ENCODE measurements at regions not wholly inside any gene's neighbourhood (a gene's known extent, or its start where the extent isn't known, plus 50 kb on each side); places are given as distances from the start of the nearest gene placed in this dataset.

DNA sequence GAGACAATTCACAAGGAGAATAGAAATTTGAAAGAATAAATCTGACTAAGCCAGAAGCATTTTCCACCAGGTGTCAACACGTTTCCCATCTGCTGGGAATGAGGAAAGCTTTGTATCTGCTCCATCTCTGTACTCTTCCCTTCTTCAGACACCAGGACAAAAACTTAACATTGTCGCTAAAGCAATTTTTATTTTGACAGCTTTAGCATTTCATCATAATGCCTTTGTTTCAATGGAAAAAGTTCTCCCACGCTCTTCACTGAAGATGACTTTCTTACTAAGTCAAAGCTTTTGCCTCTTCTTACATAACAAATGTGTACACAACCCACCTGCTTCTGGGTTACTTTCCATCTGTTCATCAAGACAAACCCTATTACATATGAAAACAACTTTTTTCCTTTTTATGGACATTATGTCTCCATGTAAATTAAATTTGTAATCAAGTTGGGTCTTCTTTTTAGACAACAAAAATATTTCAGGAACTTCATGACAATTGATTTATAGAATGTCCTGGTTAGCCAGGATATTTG, 141.7 kb upstream of the GUCY1A1 start:
- no peak overlapping the region for H3K4me3 ChIP-seq (ENCODE audit: low read length)
- DNase-seq (ENCODE audit: low read depth), result no peak
- TF ChIP-seq, protein P1, sequence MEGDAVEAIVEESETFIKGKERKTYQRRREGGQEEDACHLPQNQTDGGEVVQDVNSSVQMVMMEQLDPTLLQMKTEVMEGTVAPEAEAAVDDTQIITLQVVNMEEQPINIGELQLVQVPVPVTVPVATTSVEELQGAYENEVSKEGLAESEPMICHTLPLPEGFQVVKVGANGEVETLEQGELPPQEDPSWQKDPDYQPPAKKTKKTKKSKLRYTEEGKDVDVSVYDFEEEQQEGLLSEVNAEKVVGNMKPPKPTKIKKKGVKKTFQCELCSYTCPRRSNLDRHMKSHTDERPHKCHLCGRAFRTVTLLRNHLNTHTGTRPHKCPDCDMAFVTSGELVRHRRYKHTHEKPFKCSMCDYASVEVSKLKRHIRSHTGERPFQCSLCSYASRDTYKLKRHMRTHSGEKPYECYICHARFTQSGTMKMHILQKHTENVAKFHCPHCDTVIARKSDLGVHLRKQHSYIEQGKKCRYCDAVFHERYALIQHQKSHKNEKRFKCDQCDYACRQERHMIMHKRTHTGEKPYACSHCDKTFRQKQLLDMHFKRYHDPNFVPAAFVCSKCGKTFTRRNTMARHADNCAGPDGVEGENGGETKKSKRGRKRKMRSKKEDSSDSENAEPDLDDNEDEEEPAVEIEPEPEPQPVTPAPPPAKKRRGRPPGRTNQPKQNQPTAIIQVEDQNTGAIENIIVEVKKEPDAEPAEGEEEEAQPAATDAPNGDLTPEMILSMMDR (conservative IDR thresholded peaks at IDR 0.05; ENCODE audit: low read length), result no peak

DNA sequence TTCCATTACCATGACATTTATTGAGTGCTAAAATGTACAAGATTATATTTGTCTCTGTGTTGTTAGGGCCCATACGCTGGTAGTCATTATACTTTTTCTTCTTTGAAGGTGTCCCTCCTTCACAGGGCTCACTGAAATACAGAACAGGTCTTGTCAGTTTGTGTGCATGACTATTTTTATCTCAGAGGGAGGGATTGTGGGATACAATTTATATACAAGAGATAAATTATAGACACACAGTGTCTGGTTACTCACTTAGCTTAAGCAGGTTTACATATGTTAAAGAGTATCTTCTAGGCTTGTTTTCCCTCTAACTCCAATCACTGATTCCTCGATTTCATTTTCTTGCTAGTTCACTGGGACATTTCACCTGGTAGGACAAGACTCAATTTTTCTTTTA, 143.3 kb upstream of the GUCY1A1 start:
- H3K4me3 ChIP-seq (ENCODE audit: low read length), result no peak overlapping the region
- TF ChIP-seq, protein P1 (conservative IDR thresholded peaks at IDR 0.05; ENCODE audit: low read length), result no peak
- DNase-seq (ENCODE audit: low read depth), result no peak

DNA sequence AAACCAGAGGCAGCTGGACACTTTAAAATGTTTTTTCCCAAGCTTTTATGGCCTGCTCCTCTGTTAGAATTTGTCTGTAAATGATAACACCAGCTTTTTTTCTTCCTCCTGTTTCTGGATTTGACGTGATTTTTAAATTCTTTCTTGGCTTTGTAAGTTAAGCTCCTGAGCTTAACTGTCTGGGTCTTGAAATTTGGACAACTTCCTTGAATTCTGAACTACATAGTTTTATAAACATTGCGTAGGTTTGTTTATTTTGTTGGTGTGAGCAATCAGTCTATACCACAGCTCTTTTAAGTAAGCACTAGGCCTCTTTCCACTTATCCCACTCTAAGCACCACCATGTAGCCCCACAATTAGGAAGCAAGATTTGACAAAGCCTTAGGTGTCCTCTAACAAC, 144.4 kb upstream of the GUCY1A1 start:
- DNase-seq (ENCODE audit: low read depth), result no peak
- TF ChIP-seq, protein P1 (conservative IDR thresholded peaks at IDR 0.05; ENCODE audit: low read length), result no peak
- H3K4me3 ChIP-seq (ENCODE audit: low read length), result no peak overlapping the region

DNA sequence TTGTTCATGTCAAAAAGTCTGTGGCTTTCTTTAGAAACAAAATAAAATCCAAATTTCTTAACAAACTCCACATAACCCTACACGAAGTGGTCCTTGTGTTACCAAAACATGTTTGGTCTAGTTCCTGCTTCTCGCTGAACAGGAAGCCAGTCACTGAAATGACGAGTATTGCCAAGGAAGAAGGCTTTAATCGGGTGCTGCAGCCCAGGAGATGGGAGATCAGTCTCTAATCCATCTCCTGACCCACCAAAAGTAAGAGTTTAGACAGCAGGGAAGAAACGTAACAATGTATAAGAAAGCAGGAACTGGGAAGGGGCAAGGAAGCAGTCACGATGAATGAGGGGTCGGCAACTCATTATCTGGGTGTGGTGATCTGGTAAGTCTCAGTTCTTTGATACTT, 144.6 kb upstream of the MAP9 start:
- H3K4me3 ChIP-seq (ENCODE audit: low read length), result no peak overlapping the region
- no peak for DNase-seq (ENCODE audit: low read depth)
- TF ChIP-seq, protein P1 (conservative IDR thresholded peaks at IDR 0.05; ENCODE audit: low read length), result no peak

DNA sequence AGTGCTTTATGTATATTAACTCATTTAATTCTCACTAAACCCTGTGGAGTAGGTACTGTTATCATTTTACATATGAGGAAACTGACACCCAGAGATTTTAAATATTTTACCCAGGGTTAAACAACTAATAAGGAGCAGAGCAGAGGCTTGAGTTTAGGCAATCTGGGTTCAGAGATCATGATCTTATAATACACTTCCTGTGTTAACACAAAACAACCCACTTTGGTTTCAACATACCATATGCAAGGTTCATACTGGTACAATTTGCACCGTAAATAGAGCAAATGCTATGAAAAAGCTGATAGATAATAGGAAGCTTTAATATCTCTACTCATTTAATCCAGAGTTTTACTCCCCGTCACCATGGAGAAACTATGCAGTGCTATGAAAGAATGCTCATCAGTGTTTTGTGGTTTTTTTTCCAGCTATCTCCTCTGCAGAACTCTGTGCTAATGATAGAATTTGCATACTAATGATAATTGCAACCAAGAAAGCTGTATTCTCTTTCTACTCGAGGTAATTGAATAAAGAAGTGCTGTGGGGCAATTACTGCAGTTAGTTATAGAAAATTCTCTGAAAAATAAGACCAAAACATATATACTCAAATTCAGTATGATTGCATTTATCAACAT, 138.8 kb upstream of the MAP9 start:
- H3K4me3 ChIP-seq (ENCODE audit: low read length), result no peak overlapping the region
- TF ChIP-seq, protein P1 (conservative IDR thresholded peaks at IDR 0.05; ENCODE audit: low read length), result no peak
- DNase-seq (ENCODE audit: low read depth), result no peak

GRCh38 chr4:155514628-155515027, 137.9 kb upstream of the MAP9 start:
- TF ChIP-seq, protein P1 (conservative IDR thresholded peaks at IDR 0.05; ENCODE audit: low read length), result no peak
- DNase-seq (ENCODE audit: low read depth), result no peak

DNA sequence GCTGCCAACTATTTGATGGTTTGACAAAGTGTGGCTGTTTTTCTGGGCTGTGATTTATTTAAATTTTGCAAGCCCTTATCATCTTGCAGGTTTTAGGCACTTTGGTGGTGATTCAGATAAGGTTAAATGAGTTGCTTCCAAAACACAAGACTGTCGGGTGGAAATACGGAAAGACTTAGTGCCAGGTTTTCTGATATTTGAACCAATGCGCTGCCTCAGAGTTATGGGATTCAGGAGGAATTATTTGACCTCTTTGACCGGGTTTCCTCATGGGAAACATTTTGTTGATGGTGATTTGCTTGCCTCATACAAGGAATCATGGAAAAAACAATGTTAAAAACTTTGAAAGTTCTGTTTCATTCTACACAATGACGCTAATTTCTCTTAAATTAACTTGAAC, 136.1 kb upstream of the MAP9 start:
- DNase-seq (ENCODE audit: low read depth), result no peak
- no peak overlapping the region for H3K4me3 ChIP-seq (ENCODE audit: low read length)
- TF ChIP-seq, protein P1 (conservative IDR thresholded peaks at IDR 0.05; ENCODE audit: low read length), result no peak

More at GRCh38 chr4:155514628-155515027, 137.9 kb upstream of the MAP9 start:
- H3K4me3 ChIP-seq (ENCODE audit: low read length), result no peak overlapping the region
